NOMO-1 treated with dmso at 0.1 percent for 144 hours (cell line): ENCODE measurements at regions not wholly inside any gene's neighbourhood (a gene's known extent, or its start where the extent isn't known, plus 50 kb on each side); places are given as distances from the start of the nearest gene placed in this dataset.
A peak's percentile ranks its signal among the peaks of the same experiment; 100 is the strongest.
"Not testable (repeated sequence)": the region's sequence is repeated elsewhere in the genome, so short reads cannot be mapped to it uniquely, and the experiment has no call there.

Source experiments
- DNase-seq: peaks from one replicate; lab custom pipeline; 2025; ENCODE audit not compliant: unreplicated experiment; lab: John Stamatoyannopoulos, UW

- DNase-seq, result no peak
Measured at GRCh38 chr14:56996721-56997399, 186.6 kb upstream of the OTX2 start.

GRCh38 chr14:56995010-56995409 lies 184.7 kb upstream of the OTX2 start:
- no peak for DNase-seq

DNA sequence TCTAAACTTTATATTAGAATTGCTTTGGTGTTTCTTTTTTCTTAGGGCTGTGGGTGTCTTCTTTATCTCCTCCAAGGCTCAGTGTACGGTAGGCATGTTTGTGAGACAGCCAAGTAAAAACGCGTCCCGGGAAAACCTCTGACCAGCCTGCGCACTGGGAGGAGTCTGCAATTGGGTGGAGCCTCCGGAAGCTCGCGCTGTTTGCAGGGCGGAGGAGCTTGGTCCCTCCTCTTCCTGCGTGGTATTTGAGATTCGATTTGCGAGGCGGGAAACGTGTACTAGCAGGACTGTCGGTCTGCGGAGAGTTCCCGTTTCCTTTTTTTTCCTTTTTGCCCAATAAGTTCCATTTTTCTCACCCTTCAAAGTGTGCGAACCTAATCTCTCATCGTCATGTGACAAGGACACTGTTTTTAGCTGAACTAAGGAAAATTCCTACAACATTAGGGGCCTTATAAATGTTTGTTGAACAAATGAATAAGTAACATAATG lies 182.1 kb upstream of the OTX2 start:
- DNase-seq, result no peak

DNA sequence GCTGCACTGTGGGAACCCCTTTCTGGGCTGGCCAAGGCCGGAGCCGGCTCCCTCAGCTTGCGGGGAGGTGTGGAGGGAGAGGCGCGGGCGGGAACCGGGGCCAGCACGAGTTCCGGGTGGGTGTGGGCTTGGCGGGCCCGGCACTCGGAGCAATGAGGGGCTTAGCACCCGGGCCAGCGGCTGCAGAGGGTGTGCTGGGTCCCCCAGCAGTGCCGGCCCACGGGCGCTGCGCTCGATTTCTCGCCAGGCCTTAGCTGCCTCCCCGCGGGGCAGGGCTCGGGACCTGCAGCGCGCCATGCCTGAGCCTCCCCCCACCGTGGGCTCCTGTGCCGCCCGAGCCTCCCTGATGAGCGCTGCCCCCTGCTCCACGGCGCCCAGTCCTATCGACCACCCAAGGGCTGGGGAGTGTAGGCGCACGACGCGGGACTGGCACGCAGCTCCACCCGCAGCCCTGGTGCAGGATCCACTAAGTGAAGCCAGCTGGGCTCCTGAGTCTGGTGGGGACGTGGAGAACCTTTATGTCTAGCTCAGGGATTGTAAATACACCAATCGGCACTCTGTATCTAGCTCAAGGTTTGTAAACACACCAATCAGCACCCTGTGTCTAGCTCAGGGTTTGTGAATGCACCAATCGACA lies 180.8 kb upstream of the OTX2 start:
- DNase-seq, result not testable (repeated sequence)

DNA sequence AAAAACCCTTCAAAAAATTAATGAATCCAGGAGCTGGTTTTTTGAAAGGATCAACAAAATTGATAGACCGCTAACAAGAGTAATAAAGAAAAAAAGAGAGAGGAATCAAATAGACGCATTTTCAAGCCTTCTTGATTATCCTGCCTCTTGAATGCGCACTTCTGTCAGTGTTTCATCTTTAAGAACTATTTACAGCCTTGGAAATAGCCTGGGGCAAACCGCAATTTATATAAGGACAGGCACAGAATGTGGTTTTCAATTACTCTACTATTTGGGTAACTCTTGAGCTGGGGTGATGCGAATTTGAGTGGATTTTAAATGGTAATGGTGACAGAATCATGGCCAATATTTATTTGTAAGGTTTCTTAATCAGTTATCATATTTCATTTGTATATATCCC lies 179.1 kb upstream of the OTX2 start:
- no peak for DNase-seq

DNA sequence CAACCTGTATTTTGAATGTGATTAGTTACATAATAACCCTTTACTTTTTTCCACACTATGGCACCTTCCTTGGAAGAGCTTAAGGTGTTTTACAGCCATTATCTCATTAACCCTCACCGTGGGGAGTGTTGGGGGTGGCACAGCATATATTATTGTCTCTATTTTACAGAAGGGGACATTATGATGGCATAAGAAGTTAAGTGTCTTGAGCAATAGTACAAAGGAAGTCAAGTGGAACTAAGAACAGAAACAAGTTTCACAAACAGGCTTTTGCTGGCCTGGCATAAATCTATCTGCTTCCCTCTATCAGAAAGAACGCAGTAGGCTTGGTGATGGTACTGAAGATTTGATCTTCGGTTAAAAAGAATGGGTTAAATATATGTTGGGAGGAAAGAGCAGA lies 169.7 kb upstream of the OTX2 start:
- DNase-seq, result peak; percentile 63

DNA sequence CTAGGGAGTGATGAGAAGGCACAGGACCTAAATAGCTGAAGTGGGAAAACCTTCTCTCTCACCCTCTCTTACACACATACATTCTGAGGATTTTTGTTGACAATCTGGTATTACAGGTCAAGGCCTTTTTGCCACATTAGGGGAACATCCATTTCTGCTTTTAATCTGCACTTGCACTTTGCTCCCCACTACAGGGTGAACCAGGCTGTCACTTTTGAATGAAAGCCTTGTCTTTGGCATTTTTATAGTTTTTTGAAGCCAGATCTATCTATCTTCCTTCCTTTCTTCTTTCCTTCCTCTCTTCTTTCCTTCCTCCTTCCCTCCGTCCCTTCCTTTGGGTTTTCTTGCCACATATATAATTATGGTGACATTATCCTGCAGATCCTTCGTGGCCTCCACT lies 165.9 kb upstream of the OTX2 start:
- DNase-seq, result no peak

DNA sequence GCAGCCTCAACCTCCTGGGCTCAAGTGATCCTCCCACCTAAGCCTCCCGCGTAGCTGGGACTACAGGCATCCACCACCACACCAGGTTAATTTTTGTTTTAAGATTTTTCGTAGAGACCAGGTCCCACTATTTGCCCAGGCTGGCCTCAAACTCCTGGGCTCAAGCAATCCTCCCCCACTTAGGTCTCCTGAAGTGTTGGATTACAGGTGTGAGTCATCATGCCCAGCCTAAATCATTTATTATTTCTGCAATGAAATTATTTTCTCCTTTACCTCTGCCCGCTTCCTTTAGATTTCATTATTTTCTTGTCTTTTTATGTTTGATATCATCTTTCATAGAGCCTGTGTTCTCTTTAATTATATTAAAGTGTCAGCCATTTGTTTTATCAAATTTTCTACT lies 165.2 kb upstream of the OTX2 start:
- no peak for DNase-seq

DNA sequence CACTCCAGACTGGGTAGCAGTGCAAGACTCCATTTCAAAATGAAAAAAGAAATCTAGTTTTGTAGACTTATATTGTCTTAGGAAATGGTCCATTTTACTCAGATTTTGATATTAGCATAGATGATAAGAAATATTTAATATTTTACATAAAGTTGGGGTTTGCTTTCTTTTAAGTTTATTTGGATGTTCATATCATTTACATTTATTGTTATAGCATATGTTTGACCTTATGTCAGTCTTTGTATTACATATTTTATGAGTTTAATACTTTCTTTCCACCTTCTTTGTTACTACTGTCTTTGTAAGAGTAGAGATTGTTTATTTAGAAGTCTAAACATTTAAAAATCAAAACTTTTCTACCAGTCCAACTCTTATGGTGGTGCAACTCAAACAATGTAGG lies 162.7 kb upstream of the OTX2 start:
- no peak for DNase-seq

DNA sequence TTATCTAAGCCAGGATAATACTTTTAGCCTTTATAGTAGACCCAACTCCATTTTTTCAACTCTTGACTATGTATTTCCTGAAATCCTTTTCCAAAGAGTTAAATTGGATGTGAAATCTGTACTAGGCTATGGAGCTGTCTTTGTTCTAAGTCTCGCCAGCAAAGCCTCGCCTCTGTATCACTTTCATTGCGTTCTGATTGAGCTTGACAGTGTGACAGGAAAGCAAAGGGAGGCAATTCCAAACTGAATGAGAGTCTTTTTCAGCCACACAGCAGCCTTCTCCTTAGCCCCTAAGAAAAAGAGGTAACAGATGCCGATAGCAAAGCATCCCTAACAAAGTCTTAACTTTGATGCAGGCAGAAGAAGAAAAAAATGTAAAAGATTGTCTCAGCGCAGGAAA lies 154.6 kb upstream of the OTX2 start:
- no peak for DNase-seq

DNA sequence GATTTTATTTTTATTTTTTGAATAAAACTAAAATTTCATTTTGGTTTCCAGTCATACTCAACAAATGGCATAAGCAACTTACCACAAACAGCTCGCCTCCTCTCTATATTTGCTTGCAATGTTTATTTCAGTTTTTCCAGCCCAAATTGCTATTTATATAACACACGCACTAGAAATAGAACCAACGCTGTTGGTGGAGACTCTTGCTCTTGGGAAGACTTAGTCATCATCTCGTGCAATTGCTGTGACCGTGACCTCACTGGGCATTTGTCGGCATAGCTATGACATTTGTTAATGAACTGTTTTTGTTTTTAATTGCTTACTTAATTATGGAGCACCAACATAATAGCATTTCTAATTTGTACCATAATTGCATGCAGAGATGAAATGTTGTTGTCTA lies 153.1 kb upstream of the OTX2 start:
- DNase-seq, result peak; percentile 46

GRCh38 chr14:56962444-56963080 lies 152.3 kb upstream of the OTX2 start:
- no peak for DNase-seq

GRCh38 chr14:56959869-56960268 lies 149.6 kb upstream of the OTX2 start:
- DNase-seq, result no peak

DNA sequence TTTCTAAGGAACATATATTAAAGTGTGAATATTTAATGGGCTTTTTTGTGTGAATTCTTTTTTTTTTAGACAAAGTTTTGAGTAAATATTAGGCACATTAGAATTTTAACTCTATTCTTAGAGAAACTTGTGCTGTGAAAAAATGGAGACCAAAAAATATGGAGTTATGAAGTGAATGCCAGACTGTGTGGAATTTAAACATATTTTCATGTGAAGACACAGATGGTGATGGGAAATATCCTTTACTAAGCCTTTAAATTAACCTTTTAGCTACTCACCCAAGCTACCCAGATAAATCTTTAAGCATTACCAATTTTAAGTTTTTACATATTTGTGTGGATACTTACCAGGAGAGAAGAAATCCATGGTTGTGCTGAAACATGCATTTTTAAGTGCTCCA lies 148.8 kb upstream of the OTX2 start:
- no peak for DNase-seq

DNA sequence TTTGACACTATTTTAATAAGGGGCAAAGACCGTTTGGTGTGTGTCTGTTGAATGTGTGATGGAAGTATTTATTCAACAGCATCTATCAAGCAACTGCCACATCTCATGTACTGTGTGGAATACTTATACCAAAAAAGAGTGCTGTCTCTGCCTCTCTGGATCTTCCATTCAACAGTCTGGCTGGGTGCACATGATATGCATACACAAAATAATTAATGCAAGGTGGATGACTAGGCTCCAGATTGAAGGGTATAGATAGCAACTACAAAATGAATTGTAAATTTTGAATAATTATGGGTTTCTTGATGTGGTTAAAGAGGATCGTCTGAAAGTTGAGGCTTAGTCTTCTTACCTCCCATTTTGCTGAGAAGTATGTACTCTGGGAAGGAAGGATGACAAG lies 145.9 kb upstream of the OTX2 start:
- DNase-seq, result no peak

DNA sequence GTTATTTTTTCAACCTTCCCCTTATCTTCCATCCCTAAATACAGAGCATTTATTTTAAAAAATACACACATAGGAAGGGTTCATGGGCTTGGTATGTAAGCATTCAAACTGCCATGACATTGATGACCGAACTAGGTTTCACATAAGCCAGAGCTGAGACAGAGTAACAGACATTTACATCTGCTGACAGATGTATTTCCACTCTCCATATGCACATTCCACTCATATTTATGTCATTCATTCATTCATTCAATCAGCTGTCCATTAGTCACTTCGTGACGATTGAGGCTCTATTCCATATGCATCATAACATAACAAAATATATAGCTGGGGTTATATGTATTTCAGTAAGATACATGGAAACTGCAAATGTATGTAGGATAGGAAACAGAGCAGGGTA lies 145.5 kb upstream of the OTX2 start:
- DNase-seq, result no peak

- no peak for DNase-seq
Measured at GRCh38 chr14:56953884-56954283, 143.6 kb upstream of the OTX2 start.

DNA sequence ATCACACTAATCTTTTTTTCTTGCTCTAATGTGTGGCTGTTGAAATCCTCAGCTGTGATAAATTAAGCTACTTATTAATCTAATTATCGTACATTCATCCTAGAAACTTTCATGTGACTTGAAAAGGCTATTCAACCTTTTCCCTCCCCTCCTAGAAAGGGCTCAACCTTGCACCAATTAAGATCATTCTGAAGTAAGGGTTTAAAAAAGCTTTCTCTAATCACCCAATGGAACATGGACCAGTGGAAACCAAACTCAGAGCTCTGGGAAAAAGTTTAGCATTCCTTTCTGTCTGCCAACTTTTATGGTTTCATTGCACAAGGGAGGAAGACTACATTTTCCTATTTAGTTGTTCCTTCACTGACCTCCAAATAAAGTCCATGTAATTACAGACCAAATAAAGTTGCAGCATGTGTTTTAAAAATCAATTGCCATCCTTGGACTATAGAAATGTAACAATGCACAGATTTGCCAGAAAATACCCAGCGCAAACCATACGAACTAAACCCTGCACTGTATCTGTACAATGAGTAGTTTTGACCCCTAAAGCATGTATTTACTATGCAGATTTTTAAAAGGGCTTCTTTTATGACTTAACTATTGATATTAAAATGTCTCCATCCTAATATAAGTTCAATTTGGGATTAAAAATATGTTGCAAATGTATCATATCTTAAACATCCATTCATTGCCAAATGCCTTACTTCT lies 142.6 kb upstream of the OTX2 start:
- DNase-seq, result no peak

GRCh38 chr14:56949828-56950227 lies 139.5 kb upstream of the OTX2 start:
- DNase-seq, result no peak

DNA sequence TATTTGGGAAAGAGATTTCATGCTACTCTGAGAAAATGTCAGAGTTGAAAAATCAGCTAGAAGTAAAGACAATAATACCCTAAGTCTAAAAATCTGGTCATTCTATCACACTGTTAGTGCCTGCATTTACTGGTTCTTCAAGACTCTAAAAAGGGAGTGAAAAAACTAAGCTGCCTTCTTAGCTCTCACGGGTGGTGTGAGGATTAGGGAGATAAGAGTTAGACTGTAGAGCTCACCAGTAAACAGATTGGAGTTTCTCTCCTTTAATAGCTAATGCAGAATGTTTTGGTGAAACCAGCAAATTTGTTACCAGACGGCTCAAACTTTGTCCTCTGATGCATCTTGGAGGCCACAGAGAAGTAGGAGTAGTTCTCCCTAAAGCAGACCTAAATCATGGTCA lies 135.0 kb upstream of the OTX2 start:
- no peak for DNase-seq

GRCh38 chr14:56944397-56944796 lies 134.1 kb upstream of the OTX2 start:
- no peak for DNase-seq

GRCh38 chr14:56933446-56933845 lies 123.2 kb upstream of the OTX2 start:
- no peak for DNase-seq
